ENCODE measurements at regions not wholly inside any gene's neighbourhood (a gene's known extent, or its start where the extent isn't known, plus 50 kb on each side); places are given as distances from the start of the nearest gene placed in this dataset.

DNA sequence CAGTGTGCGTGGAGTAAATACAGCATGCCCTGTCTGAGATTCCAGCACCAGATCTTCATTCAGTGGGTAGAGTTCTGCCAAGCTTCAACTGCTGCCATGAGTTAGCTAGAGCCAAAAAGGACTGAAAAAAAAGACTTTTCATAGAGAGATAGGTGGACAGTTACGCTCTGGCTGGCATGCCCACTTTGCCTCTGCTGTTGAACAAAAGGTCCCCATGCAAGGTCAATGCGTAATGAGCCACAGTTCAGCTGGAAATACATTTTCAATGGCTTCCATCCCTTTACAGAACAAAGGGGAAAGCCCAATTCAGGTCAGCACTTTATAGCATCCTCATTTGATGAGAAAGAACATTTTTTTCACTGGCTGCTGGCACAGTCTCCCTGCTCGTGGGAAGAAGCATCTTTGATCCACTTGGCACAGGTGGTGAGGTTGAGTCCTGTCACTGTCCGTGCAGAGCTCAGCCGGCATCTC, 86.9 kb upstream of the ERCC6L2 start:
- H3K36me3 ChIP-seq (replicated peaks in 1 of 2; ENCODE audit: control insufficient read depth in 1 of 2, insufficient read depth in 2 of 2, low read length in 2 of 2) = no peaks in the 10 kb centered on the region
- H3K4me1 Mint-ChIP-seq = no peaks in the 10 kb centered on the region

DNA sequence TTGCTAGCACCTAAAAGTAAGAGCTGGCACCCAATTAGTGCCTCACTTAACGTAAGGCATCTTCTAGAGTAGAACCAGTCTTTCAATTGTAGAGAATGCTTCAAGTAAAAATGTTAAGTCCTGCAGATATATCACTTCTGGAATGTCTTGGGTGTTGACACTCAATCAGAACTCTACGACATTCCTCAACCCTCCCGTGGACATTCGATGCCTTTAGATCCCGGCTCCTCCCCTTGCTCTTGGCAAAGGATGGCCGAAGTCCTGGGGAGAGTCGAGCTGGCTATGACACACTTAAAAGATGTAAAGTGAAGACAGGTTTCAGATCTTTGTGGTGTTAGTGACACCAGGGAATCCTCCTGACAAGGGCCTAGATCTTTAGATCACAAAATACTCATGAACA, 87.5 kb upstream of the ERCC6L2 start:
- no peaks in the 10 kb centered on the region for H3K4me1 ChIP-seq (ENCODE audit: control insufficient read depth in 1 of 2, insufficient read depth in 2 of 2, low read length in 2 of 2)
- H3K4me3 Mint-ChIP-seq = no peak overlapping the region

More for the DNA sequence above, 86.9 kb upstream of the ERCC6L2 start:
- Histone ChIP-seq H4K20me1 (ENCODE audit: insufficient read depth, low read length) (no peaks in the 10 kb centered on the region), H3K4me1 (ENCODE audit: control insufficient read depth in 1 of 2, insufficient read depth in 2 of 2, low read length in 2 of 2) (no peaks in the 10 kb centered on the region), H3K79me2 (ENCODE audit: insufficient read depth, low read length) (no peaks in the 10 kb centered on the region), H3K27me3 (ENCODE audit: control insufficient read depth in 2 of 2, insufficient read depth in 2 of 2, low read length in 2 of 2) (no peaks in the 10 kb centered on the region), H3K4me2 (replicated peaks; ENCODE audit: extremely low read depth, low read length, poor library complexity, severe bottlenecking) (no peak overlapping the region), H3K4me3 (replicated peaks in 1 of 3; ENCODE audit: low read depth in 2 of 3, low read length in 3 of 3) (no peak overlapping the region), H3K9me3 (replicated peaks in 1 of 2; ENCODE audit: control insufficient read depth in 1 of 2, insufficient read depth in 1 of 2, low read length in 2 of 2) (no peaks in the 10 kb centered on the region), H2AFZ (ENCODE audit: insufficient read depth, low read depth, low read length, poor library complexity, severe bottlenecking) (no peak overlapping the region), H3K27ac (ENCODE audit: low read depth in 1 of 2, low read length in 2 of 2) (no peak overlapping the region), H3K9ac (ENCODE audit: insufficient read depth, low read length, poor library complexity, severe bottlenecking) (no peak overlapping the region)
- H3K4me3 Mint-ChIP-seq = no peak overlapping the region
- TF ChIP-seq, protein P1, sequence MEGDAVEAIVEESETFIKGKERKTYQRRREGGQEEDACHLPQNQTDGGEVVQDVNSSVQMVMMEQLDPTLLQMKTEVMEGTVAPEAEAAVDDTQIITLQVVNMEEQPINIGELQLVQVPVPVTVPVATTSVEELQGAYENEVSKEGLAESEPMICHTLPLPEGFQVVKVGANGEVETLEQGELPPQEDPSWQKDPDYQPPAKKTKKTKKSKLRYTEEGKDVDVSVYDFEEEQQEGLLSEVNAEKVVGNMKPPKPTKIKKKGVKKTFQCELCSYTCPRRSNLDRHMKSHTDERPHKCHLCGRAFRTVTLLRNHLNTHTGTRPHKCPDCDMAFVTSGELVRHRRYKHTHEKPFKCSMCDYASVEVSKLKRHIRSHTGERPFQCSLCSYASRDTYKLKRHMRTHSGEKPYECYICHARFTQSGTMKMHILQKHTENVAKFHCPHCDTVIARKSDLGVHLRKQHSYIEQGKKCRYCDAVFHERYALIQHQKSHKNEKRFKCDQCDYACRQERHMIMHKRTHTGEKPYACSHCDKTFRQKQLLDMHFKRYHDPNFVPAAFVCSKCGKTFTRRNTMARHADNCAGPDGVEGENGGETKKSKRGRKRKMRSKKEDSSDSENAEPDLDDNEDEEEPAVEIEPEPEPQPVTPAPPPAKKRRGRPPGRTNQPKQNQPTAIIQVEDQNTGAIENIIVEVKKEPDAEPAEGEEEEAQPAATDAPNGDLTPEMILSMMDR (IDR thresholded peaks at IDR 0.05) = no peak
- no peak overlapping the region for H3K27ac Mint-ChIP-seq
- peaks cover 3 to 9% (median 5%) of the 10 kb centered on the region in 3 donors for H3K27me3 Mint-ChIP-seq (ENCODE audit: low read depth in 3 of 3)
- DNase-seq = no peak
- 96% methylated on average over 4 of the region's 6 CpGs for WGBS (ENCODE audit: insufficient coverage)
- intact Hi-C loops (cut with micrococcal nuclease) = no loop called here
- H3K9me3 Mint-ChIP-seq = peaks cover 0 to 5% (median 0%) of the 10 kb centered on the region in 7 donors
- no peaks in the 10 kb centered on the region for H3K36me3 Mint-ChIP-seq

More for the DNA sequence above, 87.5 kb upstream of the ERCC6L2 start:
- Mint-ChIP-seq H3K27me3 (ENCODE audit: low read depth in 3 of 3) (peaks cover 3 to 9% (median 5%) of the 10 kb centered on the region in 3 donors), H3K9me3 (peaks cover 0 to 5% (median 0%) of the 10 kb centered on the region in 7 donors), H3K36me3 (no peaks in the 10 kb centered on the region), H3K4me1 (no peaks in the 10 kb centered on the region), H3K27ac (no peak overlapping the region)
- no peak overlapping the region for H3K27ac ChIP-seq (ENCODE audit: low read depth in 1 of 2, low read length in 2 of 2)
- no peak for DNase-seq
- H3K79me2 ChIP-seq (ENCODE audit: insufficient read depth, low read length) = no peaks in the 10 kb centered on the region
- H3K4me2 ChIP-seq (replicated peaks; ENCODE audit: extremely low read depth, low read length, poor library complexity, severe bottlenecking) = no peak overlapping the region
- intact Hi-C loops (cut with micrococcal nuclease) = no loop called here
- H3K9me3 ChIP-seq (replicated peaks in 1 of 2; ENCODE audit: control insufficient read depth in 1 of 2, insufficient read depth in 1 of 2, low read length in 2 of 2) = no peaks in the 10 kb centered on the region
- H3K4me3 ChIP-seq (replicated peaks in 1 of 3; ENCODE audit: low read depth in 2 of 3, low read length in 3 of 3) = no peak overlapping the region
- 100% methylated on average over 3 of the region's 7 CpGs for WGBS (ENCODE audit: insufficient coverage)
- TF ChIP-seq, protein P1 (IDR thresholded peaks at IDR 0.05) = no peak
- H4K20me1 ChIP-seq (ENCODE audit: insufficient read depth, low read length) = no peaks in the 10 kb centered on the region
- no peaks in the 10 kb centered on the region for H3K36me3 ChIP-seq (replicated peaks in 1 of 2; ENCODE audit: control insufficient read depth in 1 of 2, insufficient read depth in 2 of 2, low read length in 2 of 2)
- H3K27me3 ChIP-seq (ENCODE audit: control insufficient read depth in 2 of 2, insufficient read depth in 2 of 2, low read length in 2 of 2) = no peaks in the 10 kb centered on the region
- no peak overlapping the region for H3K9ac ChIP-seq (ENCODE audit: insufficient read depth, low read length, poor library complexity, severe bottlenecking)
- H2AFZ ChIP-seq (ENCODE audit: insufficient read depth, low read depth, low read length, poor library complexity, severe bottlenecking) = no peak overlapping the region
